Activated naive CD8-positive, alpha-beta T cell treated with anti-CD3 and anti-CD28 coated beads, Interleukin-2, amount 10 ng/mL, durations not matched to agents 7 days and 5 days (primary cell): ENCODE measurements at regions not wholly inside any gene's neighbourhood (a gene's known extent, or its start where the extent isn't known, plus 50 kb on each side); places are given as distances from the start of the nearest gene placed in this dataset.

Experiments
- ATAC-seq: fragments of 150-1000 bp; cut with Tn5 transposase; one replicate; pipeline ENCODE4 v1.10.0; 2021; ENCODE audit warnings: low read depth, moderate library complexity
- POLR2A ChIA-PET: fragments of 350-600 bp; sonication (Branson Sonifier 250); formaldehyde crosslinking; loops from one replicate; lab custom pipeline; 2021; ENCODE audit warnings: antibody characterized with exemption; lab: Charles Lee
- DNase-seq: peaks from one replicate; pipeline ENCODE4 v3.0.0; 2021
- H3K27ac Mint-ChIP-seq: one replicate; pipeline ENCODE4 v1.8.0; 2022; ENCODE audit warnings: mild to moderate bottlenecking, mixed read lengths
- H3K27me3 Mint-ChIP-seq: one replicate; pipeline ENCODE4 v1.8.0; 2022; ENCODE audit warnings: mild to moderate bottlenecking, moderate library complexity, mixed read lengths
- H3K36me3 Mint-ChIP-seq: one replicate; pipeline ENCODE4 v1.8.0; 2021; ENCODE audit warnings: mild to moderate bottlenecking, mixed read lengths
- H3K4me1 Mint-ChIP-seq: one replicate; pipeline ENCODE4 v1.8.0; 2021; ENCODE audit warnings: mixed read lengths
- H3K4me3 Mint-ChIP-seq: one replicate; pipeline ENCODE4 v1.8.0; 2022; ENCODE audit warnings: mild to moderate bottlenecking, moderate library complexity, mixed read lengths
- H3K9me3 Mint-ChIP-seq: one replicate; pipeline ENCODE4 v1.8.0; 2021; ENCODE audit warnings: mixed read lengths

- POLR2A ChIA-PET = no interaction called here
These were observed 413.0 kb downstream of the GXYLT1 start for GRCh38 chr12:41731691-41732090.

GRCh38 chr12:41731061-41731460 is 413.6 kb downstream of the GXYLT1 start:
- Mint-ChIP-seq H3K4me3 (no peak overlapping the region), H3K36me3 (no peaks in the 10 kb centered on the region), H3K4me1 (no peaks in the 10 kb centered on the region), H3K9me3 (no peaks in the 10 kb centered on the region), H3K27ac (no peak overlapping the region), H3K27me3 (no peaks in the 10 kb centered on the region)
- ATAC-seq (no peak), DNase-seq (no peak)
- POLR2A ChIA-PET = no interaction called here

More at GRCh38 chr12:41731691-41732090, 413.0 kb downstream of the GXYLT1 start:
- H3K4me3 Mint-ChIP-seq = no peak overlapping the region
- no peak for DNase-seq
- H3K4me1 Mint-ChIP-seq = no peaks in the 10 kb centered on the region
- H3K27ac Mint-ChIP-seq = no peak overlapping the region
- no peak for ATAC-seq
- H3K27me3 Mint-ChIP-seq = no peaks in the 10 kb centered on the region
- H3K36me3 Mint-ChIP-seq = no peaks in the 10 kb centered on the region
- H3K9me3 Mint-ChIP-seq = no peaks in the 10 kb centered on the region

- H3K27ac Mint-ChIP-seq = no peak overlapping the region
- H3K36me3 Mint-ChIP-seq = no peaks in the 10 kb centered on the region
- POLR2A ChIA-PET = no interaction called here
- no peaks in the 10 kb centered on the region for H3K27me3 Mint-ChIP-seq
- H3K4me1 Mint-ChIP-seq = no peaks in the 10 kb centered on the region
- DNase-seq = no peak
- no peaks in the 10 kb centered on the region for H3K9me3 Mint-ChIP-seq
- ATAC-seq = no peak
- H3K4me3 Mint-ChIP-seq = no peak overlapping the region
These were observed 420.5 kb downstream of the GXYLT1 start for GRCh38 chr12:41724216-41724615.

DNA sequence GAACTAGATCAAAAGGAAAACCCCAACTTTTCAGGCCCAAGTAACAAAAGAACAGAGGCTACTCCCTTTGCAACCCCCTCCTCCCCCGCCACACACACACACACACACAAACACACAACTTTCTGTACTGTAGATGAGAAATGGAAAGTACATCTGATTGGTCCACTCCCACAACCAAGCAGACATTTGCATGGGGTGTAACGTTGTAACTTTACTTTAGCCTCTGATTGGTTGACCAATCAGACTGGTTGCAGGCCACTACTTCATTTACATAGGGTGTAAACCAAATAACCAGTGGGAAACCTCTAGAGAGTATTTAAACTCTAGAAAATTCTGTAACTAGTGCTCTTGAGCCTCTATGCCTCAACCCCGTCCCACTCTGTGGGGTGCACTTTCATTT is 425.5 kb downstream of the GXYLT1 start:
- Mint-ChIP-seq H3K27ac (no peak overlapping the region), H3K4me1 (no peaks in the 10 kb centered on the region), H3K36me3 (no peaks in the 10 kb centered on the region), H3K9me3 (no peaks in the 10 kb centered on the region), H3K27me3 (no peaks in the 10 kb centered on the region), H3K4me3 (no peak overlapping the region)
- no peak for DNase-seq
- POLR2A ChIA-PET = no interaction called here
- no peak for ATAC-seq

DNA sequence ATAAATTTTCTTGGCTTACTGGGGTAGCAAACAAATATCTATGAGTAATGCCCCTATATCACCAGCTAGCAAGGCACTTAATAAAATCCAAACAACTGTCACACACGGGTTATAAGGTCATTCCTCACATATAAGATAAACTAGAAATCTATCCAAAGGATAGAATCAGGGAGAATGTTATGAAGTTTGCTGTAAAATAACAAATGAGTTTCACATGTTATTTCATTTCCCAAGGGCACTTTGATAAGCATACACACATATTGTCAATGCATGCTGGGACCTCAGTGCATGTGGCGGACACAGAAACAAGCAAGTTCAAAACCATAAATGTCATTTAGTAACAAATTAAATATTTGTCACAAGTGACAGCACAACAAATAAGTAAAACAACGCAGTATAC is 429.4 kb downstream of the GXYLT1 start:
- ATAC-seq (no peak), DNase-seq (no peak)
- H3K4me3 Mint-ChIP-seq = no peak overlapping the region
- no peaks in the 10 kb centered on the region for H3K4me1 Mint-ChIP-seq
- no peaks in the 10 kb centered on the region for H3K27me3 Mint-ChIP-seq
- POLR2A ChIA-PET = no interaction called here
- H3K9me3 Mint-ChIP-seq = no peaks in the 10 kb centered on the region
- no peaks in the 10 kb centered on the region for H3K36me3 Mint-ChIP-seq
- H3K27ac Mint-ChIP-seq = no peak overlapping the region

- no peaks in the 10 kb centered on the region for H3K9me3 Mint-ChIP-seq
- POLR2A ChIA-PET = no interaction called here
- no peak for ATAC-seq
These were observed 435.0 kb downstream of the GXYLT1 start for GRCh38 chr12:41709463-41710285.

DNA sequence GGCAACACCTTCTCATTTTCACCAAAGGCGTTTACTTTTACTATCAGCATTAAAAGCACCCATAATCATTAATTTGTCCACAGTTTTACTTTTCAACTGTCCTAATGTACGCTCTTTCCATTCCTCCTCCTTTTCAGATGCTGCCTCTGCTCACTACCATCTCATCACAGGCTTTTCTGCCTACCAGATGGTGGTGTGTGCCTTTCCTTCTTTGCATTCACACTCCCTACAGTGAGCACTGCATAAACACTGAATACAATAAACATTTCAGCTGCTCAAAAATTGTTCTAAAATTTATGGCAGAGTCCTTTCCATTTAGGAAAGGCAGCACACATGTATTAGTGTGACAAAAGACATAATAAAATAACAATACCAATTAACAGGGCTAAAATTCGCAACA is 435.7 kb downstream of the GXYLT1 start:
- Mint-ChIP-seq H3K36me3 (no peaks in the 10 kb centered on the region), H3K4me3 (no peak overlapping the region), H3K9me3 (no peaks in the 10 kb centered on the region), H3K27ac (no peak overlapping the region), H3K4me1 (no peaks in the 10 kb centered on the region), H3K27me3 (peaks cover 5% of the 10 kb centered on the region)
- POLR2A ChIA-PET = no interaction called here
- ATAC-seq (no peak), DNase-seq (no peak)

More at GRCh38 chr12:41709463-41710285, 435.0 kb downstream of the GXYLT1 start:
- H3K4me1 Mint-ChIP-seq = no peaks in the 10 kb centered on the region
- H3K4me3 Mint-ChIP-seq = no peak overlapping the region
- DNase-seq = no peak
- H3K27ac Mint-ChIP-seq = no peak overlapping the region
- peaks cover 5% of the 10 kb centered on the region for H3K27me3 Mint-ChIP-seq
- H3K36me3 Mint-ChIP-seq = no peaks in the 10 kb centered on the region

- Mint-ChIP-seq H3K27me3 (peaks cover 5% of the 10 kb centered on the region), H3K9me3 (no peaks in the 10 kb centered on the region), H3K4me3 (no peak overlapping the region), H3K36me3 (no peaks in the 10 kb centered on the region), H3K27ac (no peak overlapping the region), H3K4me1 (no peaks in the 10 kb centered on the region)
- POLR2A ChIA-PET = no interaction called here
- no peak for DNase-seq
- no peak for ATAC-seq
These were observed 438.3 kb downstream of the GXYLT1 start for GRCh38 chr12:41706376-41706775.

GRCh38 chr12:41701943-41702601 is 442.6 kb downstream of the GXYLT1 start:
- POLR2A ChIA-PET = no interaction called here
- no peak for ATAC-seq
- Mint-ChIP-seq H3K36me3 (no peaks in the 10 kb centered on the region), H3K27ac (no peak overlapping the region), H3K9me3 (no peaks in the 10 kb centered on the region), H3K4me1 (no peaks in the 10 kb centered on the region), H3K27me3 (no peaks in the 10 kb centered on the region), H3K4me3 (no peak overlapping the region)
- no peak for DNase-seq

DNA sequence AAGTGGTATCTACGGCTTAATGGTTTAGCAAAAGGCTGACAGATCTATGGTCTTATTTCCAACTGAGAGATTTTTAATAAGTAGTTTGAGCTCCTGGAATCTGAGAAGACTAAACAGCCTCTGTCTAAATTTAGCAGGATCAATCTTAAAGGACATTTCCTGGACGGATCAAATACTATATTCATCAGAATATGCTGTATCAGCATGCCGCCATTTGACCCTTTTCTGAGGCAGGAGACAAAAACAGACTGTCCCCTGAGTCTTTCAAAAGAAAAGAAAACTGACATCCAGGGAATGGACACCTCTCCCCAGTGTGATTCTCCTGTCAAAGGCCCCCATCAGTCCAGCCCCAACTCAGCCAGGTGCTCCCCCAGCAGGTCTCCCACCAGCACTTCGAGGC is 443.7 kb downstream of the GXYLT1 start:
- Mint-ChIP-seq H3K27ac (no peak overlapping the region), H3K4me1 (no peaks in the 10 kb centered on the region), H3K36me3 (no peaks in the 10 kb centered on the region), H3K4me3 (no peak overlapping the region), H3K27me3 (no peaks in the 10 kb centered on the region), H3K9me3 (no peaks in the 10 kb centered on the region)
- ATAC-seq (no peak), DNase-seq (no peak)
- POLR2A ChIA-PET = no interaction called here

- Mint-ChIP-seq H3K27me3 (no peaks in the 10 kb centered on the region), H3K4me3 (no peak overlapping the region), H3K4me1 (no peaks in the 10 kb centered on the region), H3K9me3 (no peaks in the 10 kb centered on the region), H3K27ac (no peak overlapping the region), H3K36me3 (no peaks in the 10 kb centered on the region)
- ATAC-seq = no peak
- no peak for DNase-seq
- POLR2A ChIA-PET = no interaction called here
These were observed 445.0 kb downstream of the GXYLT1 start for GRCh38 chr12:41699658-41700057.

- peaks cover 2% of the 10 kb centered on the region for H3K27me3 Mint-ChIP-seq
- H3K36me3 Mint-ChIP-seq = no peaks in the 10 kb centered on the region
- no peaks in the 10 kb centered on the region for H3K4me1 Mint-ChIP-seq
- H3K4me3 Mint-ChIP-seq = no peak overlapping the region
- no peak for ATAC-seq
- DNase-seq = no peak
- POLR2A ChIA-PET = no interaction called here
- H3K9me3 Mint-ChIP-seq = no peaks in the 10 kb centered on the region
- no peak overlapping the region for H3K27ac Mint-ChIP-seq
These were observed 447.5 kb downstream of the GXYLT1 start for GRCh38 chr12:41697161-41697560.

DNA sequence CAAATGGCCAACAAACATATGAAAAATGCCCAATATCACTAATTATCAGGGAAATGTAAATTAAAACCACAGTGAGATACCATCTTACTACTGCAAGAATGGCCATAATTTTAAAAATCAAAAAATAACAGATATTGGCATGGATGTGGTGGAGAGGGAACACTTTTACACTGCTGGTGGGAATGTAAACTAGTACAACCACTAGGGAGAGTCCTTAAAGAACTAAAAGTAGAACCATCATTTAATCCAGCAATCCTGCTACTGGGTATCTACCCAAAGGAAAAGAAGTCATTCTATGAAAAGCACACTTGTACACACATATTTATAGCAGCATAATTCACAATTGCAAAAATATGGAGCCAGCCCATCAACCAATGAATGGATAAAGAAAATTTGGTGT is 459.7 kb downstream of the GXYLT1 start:
- no peak for ATAC-seq
- no peak for DNase-seq

More for the DNA sequence above, 459.7 kb downstream of the GXYLT1 start:
- Mint-ChIP-seq H3K4me1 (no peaks in the 10 kb centered on the region), H3K4me3 (no peak overlapping the region), H3K9me3 (no peaks in the 10 kb centered on the region), H3K27ac (no peak overlapping the region), H3K27me3 (no peaks in the 10 kb centered on the region), H3K36me3 (no peaks in the 10 kb centered on the region)
- POLR2A ChIA-PET = interaction anchor here (0.6 kb wide), 1 partner anchor 101 kb away, joined by 3 read pairs; no protein-coding TSS in a partner anchor
